Endothelial cell of umbilical vein (primary cell): ENCODE measurements at regions not wholly inside any gene's neighbourhood (a gene's known extent, or its start where the extent isn't known, plus 50 kb on each side); places are given as distances from the start of the nearest gene placed in this dataset.

Source experiments
- BruUV-seq: library from RNA; stranded (reverse); fragments of 400-500 nt; replicated peaks from 2 replicates; lab custom pipeline; 2021; lab: Mats Ljungman, UMichigan
- CTCF ChIA-PET: fragments of 300-600, 350-600 bp; sonication (Branson Sonifier 250); formaldehyde crosslinking; loops from one replicate; lab custom pipeline; 2021; ENCODE audit warnings: antibody characterized with exemption, inconsistent platforms; lab: Charles Lee
- POLR2A ChIA-PET: fragments of 300-600, 350-600 bp; sonication (Branson Sonifier 250); formaldehyde crosslinking; loops from one replicate; lab custom pipeline; 2021; ENCODE audit warnings: antibody characterized with exemption, inconsistent platforms; lab: Charles Lee
- DNase-seq: peaks from one replicate; pipeline ENCODE4 v3.0.0-alpha.2; 2011; ENCODE audit warnings: low read depth, low spot score
- FAIRE-seq: peaks from 2 replicates; lab custom pipeline; 2011; peaks lifted over from hg19 to GRCh38; lab: Jason Lieb, UNC
- H2AFZ ChIP-seq: 2 replicates; pipeline ENCODE4 v1.6.0; 2012; ENCODE audit warnings: low read depth, low read length, control low read depth, inconsistent platforms
- H3K27ac ChIP-seq: 2 replicates; pipeline ENCODE4 v1.5.1; 2011; ENCODE audit warnings: low read depth, mild to moderate bottlenecking, control low read depth, low read length, moderate library complexity; ENCODE audit not compliant: insufficient read depth
- H3K27me3 ChIP-seq, 2 experiments: 2 replicates each; pipeline versions ENCODE4 v1.6.0 to v1.6.1; 2011; ENCODE audit warnings: low read length in 2 of 2, mixed read lengths in 1 of 2; ENCODE audit not compliant: control insufficient read depth in 2 of 2, insufficient read depth in 2 of 2
- H3K36me3 ChIP-seq, 2 experiments: 2 replicates in 1 of 2; 3 replicates in 1 of 2; pipeline ENCODE4 v1.5.1; 2011; ENCODE audit warnings: low read length in 2 of 2, mild to moderate bottlenecking in 1 of 2, moderate library complexity in 1 of 2; ENCODE audit not compliant: control insufficient read depth in 2 of 2, insufficient read depth in 2 of 2; ENCODE audit errors: extremely low read depth in 1 of 2
- H3K4me1 ChIP-seq: 3 replicates; pipeline ENCODE4 v1.5.1; 2011; ENCODE audit warnings: mild to moderate bottlenecking, low read length; ENCODE audit not compliant: control insufficient read depth, insufficient read depth; ENCODE audit errors: extremely low read depth
- H3K4me2 ChIP-seq: 2 replicates; pipeline ENCODE4 v1.6.1; 2011; ENCODE audit warnings: low read length, control low read depth, mixed read lengths; ENCODE audit not compliant: insufficient read depth
- H3K4me3 ChIP-seq, 3 experiments: fragments of 200-600 bp in 1 of 3; sonication (generic), shearing (Covaris generic) in 1 of 3; replicated peaks in 1 of 3; 2 replicates each; pipeline ENCODE4 v1.5.1; 2011 to 2016; ENCODE audit warnings: control low read depth in 3 of 3, low read length in 3 of 3, mild to moderate bottlenecking in 2 of 3, inconsistent platforms in 1 of 3, low read depth in 1 of 3, moderate library complexity in 1 of 3; ENCODE audit not compliant: insufficient read depth in 1 of 3
- H3K79me2 ChIP-seq: 2 replicates; pipeline ENCODE4 v1.6.0; 2012; ENCODE audit warnings: low read length, inconsistent platforms; ENCODE audit not compliant: control insufficient read depth, insufficient read depth
- H3K9ac ChIP-seq: replicated peaks from 2 replicates; pipeline ENCODE3; 2011; ENCODE audit warnings: low read length, control low read depth; ENCODE audit not compliant: insufficient read depth; ENCODE audit errors: extremely low read depth
- H3K9me1 ChIP-seq: replicated peaks from 3 replicates; pipeline ENCODE4 v1.6.0; 2011; ENCODE audit warnings: mild to moderate bottlenecking, low read length; ENCODE audit not compliant: control insufficient read depth, insufficient read depth; ENCODE audit errors: extremely low read depth
- H3K9me3 ChIP-seq: replicated peaks from 2 replicates; pipeline ENCODE4 v1.5.1; 2012; ENCODE audit warnings: low read length, inconsistent platforms; ENCODE audit not compliant: control insufficient read depth, insufficient read depth
- H4K20me1 ChIP-seq: replicated peaks from 2 replicates; pipeline ENCODE3; 2011; ENCODE audit warnings: mild to moderate bottlenecking, low read length; ENCODE audit not compliant: control insufficient read depth, insufficient read depth; ENCODE audit errors: extremely low read depth
- CTCF ChIP-seq, 2 donors: IDR thresholded peaks; 1 replicate in 1 of 2; 2 replicates in 1 of 2; pipeline ENCODE4 v1.5.1; 2011; ENCODE audit warnings: low read length in 2 of 2, mild to moderate bottlenecking in 2 of 2, moderate library complexity in 2 of 2, control low read depth in 1 of 2, inconsistent platforms in 1 of 2, low read depth in 1 of 2; ENCODE audit not compliant: insufficient read depth in 1 of 2; ENCODE audit errors: extremely low read depth in 1 of 2
- EZH2 ChIP-seq: IDR thresholded peaks from 2 replicates; pipeline ENCODE4 v1.6.1; 2012; ENCODE audit warnings: borderline replicate concordance, low read depth, mild to moderate bottlenecking, moderate library complexity, low read length, inconsistent platforms; ENCODE audit not compliant: severe bottlenecking
- FOS ChIP-seq: IDR thresholded peaks from 2 replicates; pipeline ENCODE4 v1.6.1; 2011; ENCODE audit warnings: mild to moderate bottlenecking, low read length, moderate library complexity, borderline replicate concordance; ENCODE audit not compliant: insufficient read depth
- GATA2 ChIP-seq: IDR thresholded peaks from 2 replicates; pipeline ENCODE4 v1.7.0; 2011; ENCODE audit warnings: low read depth, mild to moderate bottlenecking, moderate library complexity, mixed read lengths, low read length; ENCODE audit not compliant: insufficient read length, insufficient read depth
- JUN ChIP-seq: IDR thresholded peaks from 2 replicates; pipeline ENCODE4 v1.6.1; 2011; ENCODE audit warnings: borderline replicate concordance, low read depth; ENCODE audit not compliant: insufficient read length, insufficient read depth
- MYC ChIP-seq: IDR thresholded peaks from one replicate; pipeline ENCODE4 v1.6.1; 2011; ENCODE audit warnings: mild to moderate bottlenecking, low read depth, low read length
- POLR2A ChIP-seq: IDR thresholded peaks from 2 replicates; pipeline ENCODE4 v1.6.1; 2012; ENCODE audit warnings: low read depth, mild to moderate bottlenecking, control low read depth, low read length
- POLR2AphosphoS5 ChIP-seq: IDR thresholded peaks from 2 replicates; pipeline ENCODE4 v1.6.1; 2012; ENCODE audit warnings: low read depth, mild to moderate bottlenecking, control low read depth, low read length, moderate library complexity; ENCODE audit not compliant: insufficient read depth
- dilution Hi-C: fragments of 300-500 bp; cut with MboI; formaldehyde crosslinking; loops from one replicate; pipeline ENCODE4 v1.15.0; 2019; ENCODE audit warnings: low sequenced_read_pairs; ENCODE audit not compliant: extremely low pct_ligation_motif_present
- intact Hi-C: fragments of 100-400 bp; cut with micrococcal nuclease; formaldehyde crosslinking; loops from one replicate; pipeline ENCODE4 v1.10.0; 2022
- TF ChIP-seq, protein P1 (sequence below): IDR thresholded peaks from 2 replicates; pipeline ENCODE4 v1.6.1; 2011; ENCODE audit not compliant: insufficient read depth, insufficient read length

GRCh38 chr20:48031122-48031521, 245.8 kb upstream of the SULF2 start:
- TF ChIP-seq FOS: no peak
- TF ChIP-seq JUN: no peak
- TF ChIP-seq EZH2: no peak
- Histone ChIP-seq H3K4me2 (no peak overlapping the region), H3K79me2 (no peaks in the 10 kb centered on the region), H3K27me3 (no peaks in the 10 kb centered on the region), H3K4me3 (no peak overlapping the region), H3K4me1 (no peaks in the 10 kb centered on the region), H4K20me1 (no peaks in the 10 kb centered on the region), H3K36me3 (no peaks in the 10 kb centered on the region), H3K9ac (no peak overlapping the region), H3K9me3 (no peaks in the 10 kb centered on the region), H3K9me1 (no peaks in the 10 kb centered on the region), H2AFZ (no peak overlapping the region), H3K27ac (no peak overlapping the region)
- no TSS peak for BruUV-seq
- ChIA-PET CTCF (interaction anchor here (0.5 to 1.3 kb wide), 3 partner anchors 18 to 589 kb away, joined by 3 read pairs; no protein-coding TSS in a partner anchor), POLR2A (interaction anchor here (1.2 kb wide), 1 partner anchor 186 kb away, joined by 5 read pairs; no protein-coding TSS in a partner anchor)
- intact Hi-C loops (no loop called here), dilution Hi-C loops (no loop called here)
- FAIRE-seq (no peak), DNase-seq (no peak)

- intact Hi-C loops: no loop called here
Observed at GRCh38 chr20:48026981-48027592, 241.8 kb upstream of the SULF2 start.

More at GRCh38 chr20:48026981-48027592, 241.8 kb upstream of the SULF2 start:
- TF ChIP-seq CTCF (IDR thresholded peaks at IDR 0.05; ENCODE audit: extremely low read depth in 1 of 2, insufficient read depth in 1 of 2, low read depth in 1 of 2, low read length in 2 of 2): no peak
- no peak for TF ChIP-seq FOS
- TF ChIP-seq EZH2: no peak
- TF ChIP-seq MYC: no peak
- TF ChIP-seq POLR2A: no peak
- TF ChIP-seq JUN: no peak
- no peak for TF ChIP-seq POLR2AphosphoS5
- no peak for TF ChIP-seq GATA2
- TF ChIP-seq, protein P1, sequence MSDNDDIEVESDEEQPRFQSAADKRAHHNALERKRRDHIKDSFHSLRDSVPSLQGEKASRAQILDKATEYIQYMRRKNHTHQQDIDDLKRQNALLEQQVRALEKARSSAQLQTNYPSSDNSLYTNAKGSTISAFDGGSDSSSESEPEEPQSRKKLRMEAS: no peak
- Histone ChIP-seq H4K20me1 (no peaks in the 10 kb centered on the region), H3K4me3 (no peak overlapping the region), H3K9me1 (no peaks in the 10 kb centered on the region), H3K4me1 (no peaks in the 10 kb centered on the region), H3K79me2 (no peaks in the 10 kb centered on the region), H3K9me3 (no peaks in the 10 kb centered on the region), H2AFZ (no peak overlapping the region), H3K27me3 (no peaks in the 10 kb centered on the region), H3K36me3 (no peaks in the 10 kb centered on the region), H3K27ac (no peak overlapping the region), H3K9ac (no peak overlapping the region), H3K4me2 (no peak overlapping the region)
- ChIA-PET CTCF (no interaction called here), POLR2A (no interaction called here)
- DNase-seq (no peak), FAIRE-seq (no peak)
- dilution Hi-C loops: no loop called here
- BruUV-seq: no TSS peak
